ENCODE measurements at regions not wholly inside any gene's neighbourhood (a gene's known extent, or its start where the extent isn't known, plus 50 kb on each side); places are given as distances from the start of the nearest gene placed in this dataset.

- no peak for DNase-seq
Observed at GRCh38 chr6:85396159-85396808, 53.6 kb upstream of the NT5E start.

- no peak for DNase-seq
Observed at GRCh38 chr6:85395746-85396145, 54.1 kb upstream of the NT5E start.

GRCh38 chr6:85394853-85395538, 54.9 kb upstream of the NT5E start:
- peak; percentile 27 for DNase-seq

- no peak for DNase-seq
Observed at GRCh38 chr6:85394199-85394598, 55.7 kb upstream of the NT5E start.

GRCh38 chr6:85392379-85392778, 57.5 kb upstream of the NT5E start:
- DNase-seq, result no peak

GRCh38 chr6:85390775-85391174, 59.1 kb upstream of the NT5E start:
- DNase-seq, result peak; percentile 19

- no peak for DNase-seq
Observed at GRCh38 chr6:85390105-85390728, 59.7 kb upstream of the NT5E start.

- DNase-seq, result no peak
Observed at GRCh38 chr6:85389151-85389797, 60.6 kb upstream of the NT5E start.

- no peak for DNase-seq
Observed at GRCh38 chr6:85388531-85388930, 61.4 kb upstream of the NT5E start.

GRCh38 chr6:85385636-85386315, 64.1 kb upstream of the NT5E start:
- no peak for DNase-seq

- DNase-seq, result no peak
Observed at GRCh38 chr6:85383042-85383441, 66.8 kb upstream of the NT5E start.

- DNase-seq, result no peak
Observed at GRCh38 chr6:85382541-85382940, 67.3 kb upstream of the NT5E start.

GRCh38 chr6:85372915-85373270, 77.0 kb upstream of the NT5E start:
- no peak for DNase-seq

- peak; percentile 41 for DNase-seq
Observed at GRCh38 chr6:85372188-85372914, 77.5 kb upstream of the NT5E start.

GRCh38 chr6:85368631-85369030, 81.3 kb upstream of the NT5E start:
- DNase-seq, result no peak

- peak; percentile 69 for DNase-seq
Observed at GRCh38 chr6:85364344-85364743, 85.5 kb upstream of the NT5E start.

- no peak for DNase-seq
Observed at GRCh38 chr6:85363870-85364269, 86.0 kb upstream of the NT5E start.

- no peak for DNase-seq
Observed at GRCh38 chr6:85362652-85363310, 87.1 kb upstream of the NT5E start.

GRCh38 chr6:85361643-85362014, 88.3 kb upstream of the NT5E start:
- DNase-seq, result no peak

- peak; percentile 96 for DNase-seq
Observed at GRCh38 chr6:85360794-85361642, 88.9 kb upstream of the NT5E start.

GRCh38 chr6:85357651-85358050, 92.2 kb upstream of the NT5E start:
- DNase-seq, result no peak

All from fibroblast of upper back skin (primary cell).